Inflammatory macrophage treated with lipopolysaccharide for 4 hours (primary cell): ENCODE measurements at regions not wholly inside any gene's neighbourhood (a gene's known extent, or its start where the extent isn't known, plus 50 kb on each side); places are given as distances from the start of the nearest gene placed in this dataset.
"Not testable (repeated sequence)": the region's sequence is repeated elsewhere in the genome, so short reads cannot be mapped to it uniquely, and the experiment has no call there.

ENCODE experiments used
- DNase-seq: peaks from one replicate; pipeline ENCODE4 v3.0.0-alpha.2; 2020

DNA sequence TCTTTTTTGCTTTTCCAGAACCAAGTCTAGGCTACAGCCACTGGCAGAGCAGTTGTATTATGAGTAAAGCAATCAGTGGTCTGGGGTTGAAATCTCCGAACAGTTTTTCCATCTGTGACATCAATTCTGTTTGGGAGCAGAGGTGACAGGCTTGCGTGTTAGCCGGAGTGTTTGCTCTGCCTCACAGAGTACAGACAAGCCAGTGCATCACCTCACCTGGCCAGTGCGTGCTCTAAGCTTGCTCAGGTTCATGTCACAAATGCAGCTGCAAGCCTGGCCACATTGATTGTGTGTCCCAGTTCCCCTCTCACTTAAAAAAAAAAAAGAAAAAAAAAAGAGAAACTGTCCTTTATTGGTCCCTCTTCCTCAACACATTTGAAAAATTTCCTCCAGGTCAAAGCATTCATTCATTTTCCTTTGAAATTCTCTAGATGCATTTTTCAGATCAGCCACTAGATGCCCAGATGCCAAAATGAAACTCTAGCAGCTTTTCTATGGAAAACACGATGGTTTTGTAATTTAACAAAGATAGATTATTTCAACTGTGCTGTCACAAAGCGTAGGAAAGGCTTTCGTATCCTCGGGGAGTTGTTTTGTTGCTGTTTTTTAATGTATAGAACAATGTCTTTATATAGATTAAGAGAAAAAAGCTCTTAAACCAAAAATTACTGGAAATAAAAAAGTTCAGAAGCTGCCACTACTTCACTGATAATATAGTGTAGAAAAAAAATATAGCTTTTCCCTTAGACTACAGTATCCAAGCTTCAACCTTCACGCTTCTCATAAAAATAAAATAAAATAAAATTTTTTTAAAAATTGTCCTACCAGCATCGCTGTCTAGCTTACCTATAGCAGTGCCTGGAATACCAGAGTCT is 585.5 kb downstream of the TLE1 start:
- no peak for DNase-seq

- DNase-seq = no peak
Measured at GRCh38 chr9:81097131-81097847, 592.1 kb downstream of the TLE1 start.

- no peak for DNase-seq
Measured at GRCh38 chr9:81096625-81097024, 592.7 kb downstream of the TLE1 start.

DNA sequence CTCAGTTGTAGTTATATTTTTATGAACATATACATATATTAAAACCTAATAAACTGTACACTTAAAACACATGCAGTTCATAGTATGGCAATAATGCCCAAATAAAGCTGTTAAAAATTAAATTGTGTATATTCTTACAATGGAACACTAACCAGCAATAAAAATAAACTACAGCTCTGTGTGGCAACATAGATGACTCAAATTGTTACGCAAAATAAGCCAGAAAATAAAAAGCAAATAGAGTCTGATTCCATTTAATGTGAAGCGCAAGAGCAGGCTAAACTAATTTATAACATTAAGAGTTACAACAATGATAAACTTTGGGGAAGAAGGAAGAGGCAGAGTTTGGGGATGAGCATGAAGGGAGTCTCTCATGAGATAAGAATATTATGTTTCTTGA is 597.3 kb downstream of the TLE1 start:
- no peak for DNase-seq

DNA sequence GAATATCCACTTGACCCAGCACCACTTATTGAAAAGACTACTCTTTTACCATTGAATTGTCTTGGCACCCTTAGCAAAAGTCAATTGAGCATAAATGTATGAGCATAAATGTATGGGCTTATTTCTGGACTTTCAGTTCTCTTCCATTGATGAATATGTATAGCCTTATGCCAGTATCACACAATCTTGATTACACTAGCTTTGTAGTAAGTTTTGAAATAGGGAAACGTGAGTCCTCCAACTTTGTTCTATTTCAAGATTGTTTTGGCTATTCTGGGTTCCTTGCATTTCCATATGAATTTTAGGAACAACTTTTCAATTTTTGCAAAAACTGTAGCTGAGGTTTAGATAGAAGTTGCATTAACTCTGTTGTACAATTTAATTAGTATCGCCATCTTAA is 601.0 kb downstream of the TLE1 start:
- DNase-seq = no peak

GRCh38 chr9:81086416-81086815 is 602.9 kb downstream of the TLE1 start:
- no peak for DNase-seq

GRCh38 chr9:81083854-81084512 is 605.4 kb downstream of the TLE1 start:
- DNase-seq = no peak

- DNase-seq = peak; percentile 13
Measured at GRCh38 chr9:81083067-81083466, 606.3 kb downstream of the TLE1 start.

GRCh38 chr9:81082221-81082620 is 607.1 kb downstream of the TLE1 start:
- no peak for DNase-seq

GRCh38 chr9:81080900-81081299 is 608.4 kb downstream of the TLE1 start:
- no peak for DNase-seq

DNA sequence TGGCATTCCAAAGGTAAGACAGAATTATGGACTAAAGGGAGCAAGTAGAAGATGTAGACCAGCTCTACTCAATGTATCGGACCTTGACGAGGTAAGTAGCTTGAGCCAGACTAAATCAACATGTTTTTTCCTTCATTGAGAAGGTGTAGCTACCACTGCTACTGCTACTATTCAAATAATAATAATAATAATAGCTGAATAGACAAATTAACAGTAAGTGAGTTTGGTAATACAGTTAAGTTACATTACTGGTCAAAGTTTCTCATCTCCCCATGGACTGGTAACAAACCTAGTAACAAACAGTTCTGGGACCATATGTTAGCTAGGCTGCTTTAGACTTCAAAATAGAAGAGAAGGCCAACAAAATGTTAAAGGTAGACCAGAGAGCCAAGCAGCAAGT is 609.2 kb downstream of the TLE1 start:
- no peak for DNase-seq

- peak; percentile 12 for DNase-seq
Measured at GRCh38 chr9:81079055-81079454, 610.3 kb downstream of the TLE1 start.

- no peak for DNase-seq
Measured at GRCh38 chr9:81078555-81078954, 610.8 kb downstream of the TLE1 start.

GRCh38 chr9:81077572-81077971 is 611.8 kb downstream of the TLE1 start:
- no peak for DNase-seq

GRCh38 chr9:81076131-81076530 is 613.2 kb downstream of the TLE1 start:
- DNase-seq = no peak

- no peak for DNase-seq
Measured at GRCh38 chr9:81074221-81074620, 615.1 kb downstream of the TLE1 start.

- DNase-seq = no peak
Measured at GRCh38 chr9:81073821-81074220, 615.5 kb downstream of the TLE1 start.

- DNase-seq = no peak
Measured at GRCh38 chr9:81072758-81073157, 616.6 kb downstream of the TLE1 start.

DNA sequence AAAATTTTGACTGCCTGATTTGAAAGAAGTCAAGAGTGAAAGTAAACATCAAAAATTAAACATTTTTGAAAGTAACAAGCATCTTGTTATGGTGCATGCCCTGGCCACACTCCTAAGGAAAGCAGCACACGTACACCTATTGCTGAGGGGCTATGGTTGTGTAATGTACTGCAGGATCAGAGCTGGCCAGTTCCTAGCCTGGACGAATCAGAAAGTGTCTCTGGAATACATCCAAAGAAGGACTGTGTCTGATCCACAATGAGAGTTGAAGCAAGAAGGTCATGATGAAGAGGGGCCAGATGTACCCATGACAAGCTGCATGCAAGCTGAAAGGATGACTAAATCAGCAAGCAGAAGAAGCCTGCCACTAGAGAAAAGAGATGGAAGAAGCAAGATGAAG is 618.2 kb downstream of the TLE1 start:
- no peak for DNase-seq

GRCh38 chr9:81070689-81071088 is 618.7 kb downstream of the TLE1 start:
- no peak for DNase-seq

DNA sequence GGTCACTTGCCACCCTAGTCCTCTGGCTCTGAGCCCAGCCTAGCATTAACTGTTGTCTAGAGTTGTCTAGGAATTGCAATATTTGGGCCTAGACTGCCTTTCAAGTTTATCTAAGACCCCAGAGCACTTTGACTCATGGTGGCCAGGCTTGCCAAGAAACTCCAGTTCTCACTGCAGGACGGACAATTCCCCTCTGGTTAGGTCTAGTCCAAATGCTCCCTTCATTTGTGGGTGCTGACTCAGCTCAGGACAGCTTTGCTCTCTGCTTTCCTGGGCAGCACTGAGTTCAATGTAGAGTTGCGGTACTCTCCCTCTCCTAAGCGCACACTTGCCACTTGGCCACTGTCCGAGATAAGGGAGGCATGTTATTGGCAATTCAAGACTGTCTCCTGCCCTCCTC is 619.4 kb downstream of the TLE1 start:
- DNase-seq = no peak

DNA sequence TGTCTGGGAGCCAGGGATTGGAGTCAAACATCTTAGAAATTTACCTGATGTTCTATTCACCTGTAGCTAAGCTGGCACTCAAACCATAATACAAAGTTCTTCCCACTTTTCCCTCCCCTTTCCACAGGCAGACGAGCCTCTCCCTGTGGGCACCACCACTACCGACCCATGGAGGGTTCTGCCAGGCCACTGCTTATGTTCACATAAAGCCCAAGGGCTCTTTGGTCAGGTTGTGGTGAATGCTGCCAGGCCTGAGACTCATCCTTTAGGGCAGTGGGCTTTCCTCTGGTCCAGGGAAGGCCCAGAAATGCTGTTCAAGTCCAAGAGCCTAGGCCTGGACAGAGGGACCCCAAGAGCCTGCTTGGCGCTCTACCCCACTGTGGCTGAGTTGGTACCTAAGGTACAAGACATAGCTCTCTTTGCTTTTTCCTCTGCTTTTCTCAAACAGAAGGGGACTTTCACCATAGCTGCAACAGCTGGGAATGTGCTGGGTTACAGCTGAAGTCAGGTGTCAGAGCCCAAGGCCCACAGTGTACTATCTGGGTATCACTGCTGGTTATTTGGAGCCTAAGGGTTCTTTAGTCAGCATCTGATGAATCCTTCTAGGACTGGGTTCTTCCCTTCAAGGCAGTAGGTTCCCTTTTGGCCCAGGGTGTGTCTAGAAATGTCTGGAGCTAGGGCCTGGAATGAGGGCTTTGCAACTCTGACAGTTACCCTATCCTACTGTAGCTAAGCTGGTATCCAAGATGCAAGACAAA is 620.1 kb downstream of the TLE1 start:
- DNase-seq = no peak

DNA sequence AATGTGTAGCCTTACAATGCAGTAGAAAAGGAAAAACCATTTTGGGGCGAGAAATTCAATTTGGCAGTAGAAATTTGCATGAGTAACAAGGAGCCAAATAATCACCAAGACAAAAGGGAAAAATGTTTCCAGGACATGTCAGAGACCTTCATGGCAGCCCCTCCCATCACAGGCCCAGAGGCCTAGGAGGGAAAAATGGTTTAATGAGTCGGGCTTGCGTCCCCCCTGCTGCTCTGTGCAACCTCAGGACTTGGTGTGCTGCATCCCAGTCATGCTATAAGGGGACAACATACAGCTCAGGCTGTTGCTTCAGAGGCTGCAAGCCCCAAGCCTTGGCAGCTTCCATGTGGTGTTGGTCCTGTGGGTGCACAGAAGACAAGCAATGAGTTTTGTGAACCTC is 626.4 kb downstream of the TLE1 start:
- DNase-seq = not testable (repeated sequence)
